Endothelial cell of umbilical vein (primary cell): ENCODE measurements at regions not wholly inside any gene's neighbourhood (a gene's known extent, or its start where the extent isn't known, plus 50 kb on each side); places are given as distances from the start of the nearest gene placed in this dataset.

ENCODE experiments used
- BruUV-seq: library from RNA; stranded (reverse); fragments of 400-500 nt; replicated peaks from 2 replicates; lab custom pipeline; 2021; lab: Mats Ljungman, UMichigan
- CTCF ChIA-PET: fragments of 300-600, 350-600 bp; sonication (Branson Sonifier 250); formaldehyde crosslinking; loops from one replicate; lab custom pipeline; 2021; ENCODE audit warnings: antibody characterized with exemption, inconsistent platforms; lab: Charles Lee
- POLR2A ChIA-PET: fragments of 300-600, 350-600 bp; sonication (Branson Sonifier 250); formaldehyde crosslinking; loops from one replicate; lab custom pipeline; 2021; ENCODE audit warnings: antibody characterized with exemption, inconsistent platforms; lab: Charles Lee
- DNase-seq: peaks from one replicate; pipeline ENCODE4 v3.0.0-alpha.2; 2011; ENCODE audit warnings: low read depth, low spot score
- FAIRE-seq: peaks from 2 replicates; lab custom pipeline; 2011; peaks lifted over from hg19 to GRCh38; lab: Jason Lieb, UNC
- H2AFZ ChIP-seq: 2 replicates; pipeline ENCODE4 v1.6.0; 2012; ENCODE audit warnings: low read depth, low read length, control low read depth, inconsistent platforms
- H3K27ac ChIP-seq: 2 replicates; pipeline ENCODE4 v1.5.1; 2011; ENCODE audit warnings: low read depth, mild to moderate bottlenecking, control low read depth, low read length, moderate library complexity; ENCODE audit not compliant: insufficient read depth
- H3K27me3 ChIP-seq, 2 experiments: 2 replicates each; pipeline versions ENCODE4 v1.6.0 to v1.6.1; 2011; ENCODE audit warnings: low read length in 2 of 2, mixed read lengths in 1 of 2; ENCODE audit not compliant: control insufficient read depth in 2 of 2, insufficient read depth in 2 of 2
- H3K36me3 ChIP-seq, 2 experiments: 2 replicates in 1 of 2; 3 replicates in 1 of 2; pipeline ENCODE4 v1.5.1; 2011; ENCODE audit warnings: low read length in 2 of 2, mild to moderate bottlenecking in 1 of 2, moderate library complexity in 1 of 2; ENCODE audit not compliant: control insufficient read depth in 2 of 2, insufficient read depth in 2 of 2; ENCODE audit errors: extremely low read depth in 1 of 2
- H3K4me1 ChIP-seq: 3 replicates; pipeline ENCODE4 v1.5.1; 2011; ENCODE audit warnings: mild to moderate bottlenecking, low read length; ENCODE audit not compliant: control insufficient read depth, insufficient read depth; ENCODE audit errors: extremely low read depth
- H3K4me2 ChIP-seq: 2 replicates; pipeline ENCODE4 v1.6.1; 2011; ENCODE audit warnings: low read length, control low read depth, mixed read lengths; ENCODE audit not compliant: insufficient read depth
- H3K4me3 ChIP-seq, 3 experiments: fragments of 200-600 bp in 1 of 3; sonication (generic), shearing (Covaris generic) in 1 of 3; replicated peaks in 1 of 3; 2 replicates each; pipeline ENCODE4 v1.5.1; 2011 to 2016; ENCODE audit warnings: control low read depth in 3 of 3, low read length in 3 of 3, mild to moderate bottlenecking in 2 of 3, inconsistent platforms in 1 of 3, low read depth in 1 of 3, moderate library complexity in 1 of 3; ENCODE audit not compliant: insufficient read depth in 1 of 3
- H3K79me2 ChIP-seq: 2 replicates; pipeline ENCODE4 v1.6.0; 2012; ENCODE audit warnings: low read length, inconsistent platforms; ENCODE audit not compliant: control insufficient read depth, insufficient read depth
- H3K9ac ChIP-seq: replicated peaks from 2 replicates; pipeline ENCODE3; 2011; ENCODE audit warnings: low read length, control low read depth; ENCODE audit not compliant: insufficient read depth; ENCODE audit errors: extremely low read depth
- H3K9me1 ChIP-seq: replicated peaks from 3 replicates; pipeline ENCODE4 v1.6.0; 2011; ENCODE audit warnings: mild to moderate bottlenecking, low read length; ENCODE audit not compliant: control insufficient read depth, insufficient read depth; ENCODE audit errors: extremely low read depth
- H3K9me3 ChIP-seq: replicated peaks from 2 replicates; pipeline ENCODE4 v1.5.1; 2012; ENCODE audit warnings: low read length, inconsistent platforms; ENCODE audit not compliant: control insufficient read depth, insufficient read depth
- H4K20me1 ChIP-seq: replicated peaks from 2 replicates; pipeline ENCODE3; 2011; ENCODE audit warnings: mild to moderate bottlenecking, low read length; ENCODE audit not compliant: control insufficient read depth, insufficient read depth; ENCODE audit errors: extremely low read depth
- EZH2 ChIP-seq: IDR thresholded peaks from 2 replicates; pipeline ENCODE4 v1.6.1; 2012; ENCODE audit warnings: borderline replicate concordance, low read depth, mild to moderate bottlenecking, moderate library complexity, low read length, inconsistent platforms; ENCODE audit not compliant: severe bottlenecking
- FOS ChIP-seq: IDR thresholded peaks from 2 replicates; pipeline ENCODE4 v1.6.1; 2011; ENCODE audit warnings: mild to moderate bottlenecking, low read length, moderate library complexity, borderline replicate concordance; ENCODE audit not compliant: insufficient read depth
- GATA2 ChIP-seq: IDR thresholded peaks from 2 replicates; pipeline ENCODE4 v1.7.0; 2011; ENCODE audit warnings: low read depth, mild to moderate bottlenecking, moderate library complexity, mixed read lengths, low read length; ENCODE audit not compliant: insufficient read length, insufficient read depth
- MYC ChIP-seq: IDR thresholded peaks from one replicate; pipeline ENCODE4 v1.6.1; 2011; ENCODE audit warnings: mild to moderate bottlenecking, low read depth, low read length
- POLR2A ChIP-seq: IDR thresholded peaks from 2 replicates; pipeline ENCODE4 v1.6.1; 2012; ENCODE audit warnings: low read depth, mild to moderate bottlenecking, control low read depth, low read length
- POLR2AphosphoS5 ChIP-seq: IDR thresholded peaks from 2 replicates; pipeline ENCODE4 v1.6.1; 2012; ENCODE audit warnings: low read depth, mild to moderate bottlenecking, control low read depth, low read length, moderate library complexity; ENCODE audit not compliant: insufficient read depth
- dilution Hi-C: fragments of 300-500 bp; cut with MboI; formaldehyde crosslinking; loops from one replicate; pipeline ENCODE4 v1.15.0; 2019; ENCODE audit warnings: low sequenced_read_pairs; ENCODE audit not compliant: extremely low pct_ligation_motif_present
- intact Hi-C: fragments of 100-400 bp; cut with micrococcal nuclease; formaldehyde crosslinking; loops from one replicate; pipeline ENCODE4 v1.10.0; 2022
- TF ChIP-seq, protein P1 (sequence below): IDR thresholded peaks from 2 replicates; pipeline ENCODE4 v1.6.1; 2011; ENCODE audit not compliant: insufficient read depth, insufficient read length
- TF ChIP-seq, protein P2 (sequence below), 2 donors: IDR thresholded peaks; 1 replicate in 1 of 2; 2 replicates in 1 of 2; pipeline ENCODE4 v1.5.1; 2011; ENCODE audit warnings: low read length in 2 of 2, mild to moderate bottlenecking in 2 of 2, moderate library complexity in 2 of 2, control low read depth in 1 of 2, inconsistent platforms in 1 of 2, low read depth in 1 of 2; ENCODE audit not compliant: insufficient read depth in 1 of 2; ENCODE audit errors: extremely low read depth in 1 of 2

DNA sequence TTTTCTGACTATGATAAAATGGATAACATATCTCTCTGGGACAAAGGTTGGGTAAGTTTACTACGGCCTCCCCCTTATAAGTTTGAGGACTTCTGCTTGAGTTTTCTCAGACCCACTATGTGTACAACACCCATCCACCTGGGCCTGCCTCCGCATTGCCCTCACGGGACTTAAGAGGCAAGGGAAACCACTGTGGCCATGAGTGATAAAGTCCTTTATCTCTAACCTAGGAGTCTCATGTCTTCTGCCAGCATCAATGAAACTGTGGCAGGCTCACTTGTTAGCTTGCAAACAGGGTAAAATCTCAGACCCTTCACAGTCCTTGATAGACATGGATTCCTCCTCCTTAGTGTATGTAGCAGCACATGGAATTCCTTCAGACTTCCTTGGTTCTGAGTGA lies 173.4 kb upstream of the MYLIP start:
- Histone ChIP-seq H2AFZ (no peak overlapping the region), H3K9me1 (no peaks in the 10 kb centered on the region), H3K4me3 (no peak overlapping the region), H3K36me3 (no peaks in the 10 kb centered on the region), H3K9me3 (no peaks in the 10 kb centered on the region), H3K27ac (no peak overlapping the region), H4K20me1 (no peaks in the 10 kb centered on the region), H3K79me2 (no peaks in the 10 kb centered on the region), H3K9ac (no peak overlapping the region), H3K4me1 (peaks cover 20% of the 10 kb centered on the region), H3K27me3 (no peaks in the 10 kb centered on the region), H3K4me2 (no peak overlapping the region)
- intact Hi-C loops (no loop called here), dilution Hi-C loops (no loop called here)
- FAIRE-seq (no peak), DNase-seq (no peak)
- no TSS peak for BruUV-seq
- CTCF ChIA-PET, result no interaction called here
- TF ChIP-seq POLR2AphosphoS5 (no peak), EZH2 (no peak)
- POLR2A ChIA-PET, result interaction anchor here (1.5 kb wide), 1 partner anchor 173 kb away, joined by 5 read pairs; the partner anchor contains the start of gene MYLIP

DNA sequence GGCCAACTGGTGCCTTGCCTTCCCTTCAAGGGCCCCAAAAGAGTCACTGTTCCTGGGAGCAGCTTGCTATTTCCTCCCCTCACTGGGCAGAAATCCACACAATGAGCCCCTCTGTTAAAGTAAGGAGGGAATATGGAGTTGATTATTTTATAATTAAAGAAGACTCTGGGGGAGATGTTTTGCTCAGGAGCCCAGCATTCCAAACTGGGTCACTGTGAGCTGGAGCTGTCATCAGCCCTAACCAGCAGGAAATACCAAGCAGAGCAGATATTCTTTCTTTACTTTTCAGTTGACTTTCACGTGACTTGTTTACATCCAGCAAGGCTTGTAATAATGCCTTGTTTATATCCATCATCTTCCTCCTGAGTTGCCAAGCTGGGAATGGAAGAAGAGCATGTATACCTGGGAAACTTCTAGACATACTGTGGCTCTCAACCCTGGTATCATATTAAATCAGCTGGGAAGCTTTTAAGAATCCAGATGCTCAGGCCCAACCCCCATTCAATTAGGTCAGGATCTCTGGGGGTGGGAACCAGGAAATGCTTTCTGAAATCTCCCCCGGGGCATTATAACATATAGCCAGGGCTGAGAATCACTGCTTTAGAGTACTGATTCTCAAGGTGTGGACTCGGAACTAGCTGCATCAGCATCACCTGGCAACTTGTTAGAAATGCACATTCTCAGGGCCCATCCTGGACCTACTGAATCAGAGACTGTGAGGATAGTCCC lies 175.6 kb upstream of the MYLIP start:
- DNase-seq, result peak; percentile 67

More for the DNA sequence above, 175.6 kb upstream of the MYLIP start:
- Histone ChIP-seq H4K20me1 (no peaks in the 10 kb centered on the region), H3K4me1 (peaks cover 32% of the 10 kb centered on the region), H3K27ac (peak overlapping the region; percentile 39), H3K9me3 (no peaks in the 10 kb centered on the region), H2AFZ (peak overlapping the region; percentile 59), H3K27me3 (no peaks in the 10 kb centered on the region), H3K4me2 (peak overlapping the region; percentile 49), H3K9me1 (no peaks in the 10 kb centered on the region), H3K36me3 (no peaks in the 10 kb centered on the region), H3K79me2 (no peaks in the 10 kb centered on the region), H3K9ac (no peak overlapping the region), H3K4me3 (no peak overlapping the region)
- TF ChIP-seq, protein P1, sequence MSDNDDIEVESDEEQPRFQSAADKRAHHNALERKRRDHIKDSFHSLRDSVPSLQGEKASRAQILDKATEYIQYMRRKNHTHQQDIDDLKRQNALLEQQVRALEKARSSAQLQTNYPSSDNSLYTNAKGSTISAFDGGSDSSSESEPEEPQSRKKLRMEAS, result no peak
- TF ChIP-seq POLR2A, result no peak
- TF ChIP-seq POLR2AphosphoS5, result no peak
- no peak for TF ChIP-seq EZH2
- no peak for TF ChIP-seq FOS
- TF ChIP-seq MYC, result no peak
- TF ChIP-seq, protein P2, sequence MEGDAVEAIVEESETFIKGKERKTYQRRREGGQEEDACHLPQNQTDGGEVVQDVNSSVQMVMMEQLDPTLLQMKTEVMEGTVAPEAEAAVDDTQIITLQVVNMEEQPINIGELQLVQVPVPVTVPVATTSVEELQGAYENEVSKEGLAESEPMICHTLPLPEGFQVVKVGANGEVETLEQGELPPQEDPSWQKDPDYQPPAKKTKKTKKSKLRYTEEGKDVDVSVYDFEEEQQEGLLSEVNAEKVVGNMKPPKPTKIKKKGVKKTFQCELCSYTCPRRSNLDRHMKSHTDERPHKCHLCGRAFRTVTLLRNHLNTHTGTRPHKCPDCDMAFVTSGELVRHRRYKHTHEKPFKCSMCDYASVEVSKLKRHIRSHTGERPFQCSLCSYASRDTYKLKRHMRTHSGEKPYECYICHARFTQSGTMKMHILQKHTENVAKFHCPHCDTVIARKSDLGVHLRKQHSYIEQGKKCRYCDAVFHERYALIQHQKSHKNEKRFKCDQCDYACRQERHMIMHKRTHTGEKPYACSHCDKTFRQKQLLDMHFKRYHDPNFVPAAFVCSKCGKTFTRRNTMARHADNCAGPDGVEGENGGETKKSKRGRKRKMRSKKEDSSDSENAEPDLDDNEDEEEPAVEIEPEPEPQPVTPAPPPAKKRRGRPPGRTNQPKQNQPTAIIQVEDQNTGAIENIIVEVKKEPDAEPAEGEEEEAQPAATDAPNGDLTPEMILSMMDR (IDR thresholded peaks at IDR 0.05; ENCODE audit: extremely low read depth in 1 of 2, insufficient read depth in 1 of 2, low read depth in 1 of 2, low read length in 2 of 2), result no peak
- TF ChIP-seq GATA2, result no peak
- ChIA-PET CTCF (interaction anchor here (0.5 to 0.9 kb wide), 3 partner anchors 9 to 260 kb away, joined by 3 read pairs; no protein-coding TSS in a partner anchor), POLR2A (interaction anchor here (0.8 kb wide), 1 partner anchor 175 kb away, joined by 3 read pairs; the partner anchor contains the start of gene MYLIP)
- peak; percentile 59 for FAIRE-seq
- BruUV-seq, result no TSS peak
- intact Hi-C loops, result loop anchor here (1.0 kb wide), 2 partner anchors 9 to 31 kb away; no protein-coding TSS in a partner anchor
- dilution Hi-C loops, result no loop called here
